C4-2B (cell line): ENCODE measurements at regions not wholly inside any gene's neighbourhood (a gene's known extent, or its start where the extent isn't known, plus 50 kb on each side); places are given as distances from the start of the nearest gene placed in this dataset.

Experiments
- ZFX ChIP-seq: fragments of 450-650 bp; IDR thresholded peaks from 2 replicates; pipeline ENCODE4 v1.6.1; 2017
- TF ChIP-seq, protein P1 (sequence below): fragments of 450-650 bp; conservative IDR thresholded peaks from 2 replicates; pipeline ENCODE4 v1.5.1; 2017; ENCODE audit warnings: mild to moderate bottlenecking

DNA sequence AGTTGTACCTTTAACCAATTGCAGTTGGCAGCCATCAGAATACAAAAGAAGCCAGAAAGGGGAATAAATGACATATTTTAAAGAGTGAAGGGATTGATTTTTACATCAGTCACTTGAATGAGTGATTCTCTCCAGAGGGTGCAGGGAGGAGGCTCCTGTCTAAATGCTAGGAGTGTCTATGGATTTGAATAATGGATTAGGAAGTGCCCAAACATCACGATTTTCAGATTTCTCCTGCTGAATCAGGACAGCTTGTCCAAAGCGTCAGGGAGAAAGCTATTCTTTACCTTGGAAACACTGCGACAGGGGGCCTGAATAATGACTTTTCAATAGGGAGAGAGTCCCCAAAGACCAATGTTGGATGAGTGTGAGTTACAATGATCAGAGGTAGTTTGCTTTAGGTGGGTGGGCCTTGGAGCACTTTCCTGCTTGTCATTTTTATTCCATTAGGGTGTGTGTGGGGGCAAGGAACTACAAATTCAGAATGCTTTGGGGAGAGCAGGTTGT, 735.5 kb downstream of the KCNA4 start:
- TF ChIP-seq, protein P1, sequence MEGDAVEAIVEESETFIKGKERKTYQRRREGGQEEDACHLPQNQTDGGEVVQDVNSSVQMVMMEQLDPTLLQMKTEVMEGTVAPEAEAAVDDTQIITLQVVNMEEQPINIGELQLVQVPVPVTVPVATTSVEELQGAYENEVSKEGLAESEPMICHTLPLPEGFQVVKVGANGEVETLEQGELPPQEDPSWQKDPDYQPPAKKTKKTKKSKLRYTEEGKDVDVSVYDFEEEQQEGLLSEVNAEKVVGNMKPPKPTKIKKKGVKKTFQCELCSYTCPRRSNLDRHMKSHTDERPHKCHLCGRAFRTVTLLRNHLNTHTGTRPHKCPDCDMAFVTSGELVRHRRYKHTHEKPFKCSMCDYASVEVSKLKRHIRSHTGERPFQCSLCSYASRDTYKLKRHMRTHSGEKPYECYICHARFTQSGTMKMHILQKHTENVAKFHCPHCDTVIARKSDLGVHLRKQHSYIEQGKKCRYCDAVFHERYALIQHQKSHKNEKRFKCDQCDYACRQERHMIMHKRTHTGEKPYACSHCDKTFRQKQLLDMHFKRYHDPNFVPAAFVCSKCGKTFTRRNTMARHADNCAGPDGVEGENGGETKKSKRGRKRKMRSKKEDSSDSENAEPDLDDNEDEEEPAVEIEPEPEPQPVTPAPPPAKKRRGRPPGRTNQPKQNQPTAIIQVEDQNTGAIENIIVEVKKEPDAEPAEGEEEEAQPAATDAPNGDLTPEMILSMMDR = no peak
- no peak for TF ChIP-seq ZFX
